ENCODE measurements at regions not wholly inside any gene's neighbourhood (a gene's known extent, or its start where the extent isn't known, plus 50 kb on each side); places are given as distances from the start of the nearest gene placed in this dataset.

- DNase-seq = no peak
Observed at GRCh38 chr4:136194962-136195361, 1337.3 kb downstream of the PCDH18 start.

- no peak for DNase-seq
Observed at GRCh38 chr4:136186650-136187049, 1345.6 kb downstream of the PCDH18 start.

- DNase-seq = no peak
Observed at GRCh38 chr4:136183513-136183912, 1348.8 kb downstream of the PCDH18 start.

GRCh38 chr4:136156947-136157346 lies 1375.3 kb downstream of the PCDH18 start:
- DNase-seq = no peak

- no peak for DNase-seq
Observed at GRCh38 chr4:136150046-136150445, 1382.2 kb downstream of the PCDH18 start.

GRCh38 chr4:136136601-136137000 lies 1395.7 kb downstream of the PCDH18 start:
- DNase-seq = no peak

GRCh38 chr4:136124251-136124745 lies 1408.0 kb downstream of the PCDH18 start:
- no peak for DNase-seq

- no peak for DNase-seq
Observed at GRCh38 chr4:136121426-136121825, 1410.9 kb downstream of the PCDH18 start.

GRCh38 chr4:136113921-136114320 lies 1418.4 kb downstream of the PCDH18 start:
- no peak for DNase-seq

GRCh38 chr4:136112116-136112515 lies 1420.2 kb downstream of the PCDH18 start:
- no peak for DNase-seq

GRCh38 chr4:136106753-136107152 lies 1425.5 kb downstream of the PCDH18 start:
- no peak for DNase-seq

GRCh38 chr4:136103616-136104015 lies 1428.7 kb downstream of the PCDH18 start:
- no peak for DNase-seq

GRCh38 chr4:136097676-136098075 lies 1434.6 kb downstream of the PCDH18 start:
- DNase-seq = no peak

- DNase-seq = no peak
Observed at GRCh38 chr4:136088211-136088867, 1444.0 kb downstream of the PCDH18 start.

GRCh38 chr4:136078976-136079375 lies 1453.3 kb downstream of the PCDH18 start:
- DNase-seq = no peak

GRCh38 chr4:136056748-136057147 lies 1475.5 kb downstream of the PCDH18 start:
- DNase-seq = no peak

GRCh38 chr4:136055360-136055759 lies 1476.9 kb downstream of the PCDH18 start:
- DNase-seq = no peak

- no peak for DNase-seq
Observed at GRCh38 chr4:136036744-136037143, 1495.5 kb downstream of the PCDH18 start.

- no peak for DNase-seq
Observed at GRCh38 chr4:136032391-136032790, 1499.9 kb downstream of the PCDH18 start.

- no peak for DNase-seq
Observed at GRCh38 chr4:136025540-136025939, 1506.8 kb downstream of the PCDH18 start.

GRCh38 chr4:136017556-136017955 lies 1514.7 kb downstream of the PCDH18 start:
- no peak for DNase-seq

GRCh38 chr4:136012220-136012619 lies 1520.1 kb downstream of the PCDH18 start:
- no peak for DNase-seq

GRCh38 chr4:136009258-136009832 lies 1522.9 kb downstream of the PCDH18 start:
- DNase-seq = no peak

- no peak for DNase-seq
Observed at GRCh38 chr4:136007991-136008390, 1524.3 kb downstream of the PCDH18 start.

- DNase-seq = no peak
Observed at GRCh38 chr4:136002316-136002715, 1530.0 kb downstream of the PCDH18 start.
